ENCODE measurements at regions not wholly inside any gene's neighbourhood (a gene's known extent, or its start where the extent isn't known, plus 50 kb on each side); places are given as distances from the start of the nearest gene placed in this dataset.

- no peak for DNase-seq
- Histone ChIP-seq H2AK5ac (ENCODE audit: low read length) (no peak overlapping the region), H3K27me3 (ENCODE audit: insufficient read depth, low read length) (no peaks in the 10 kb centered on the region), H3K36me3 (ENCODE audit: control insufficient read depth in 1 of 2, insufficient read depth in 2 of 2, low read length in 2 of 2) (no peaks in the 10 kb centered on the region), H3K9ac (ENCODE audit: low read length) (no peak overlapping the region), H3K9me3 (ENCODE audit: insufficient read depth, low read depth, low read length) (no peaks in the 10 kb centered on the region), H3K27ac (ENCODE audit: low read depth, low read length) (no peak overlapping the region), H3K4me2 (ENCODE audit: low read length) (no peak overlapping the region), H3K79me2 (ENCODE audit: control insufficient read depth, insufficient read depth, low read length, poor library complexity) (no peaks in the 10 kb centered on the region), H4K91ac (ENCODE audit: low read depth, low read length) (no peak overlapping the region), H3K14ac (ENCODE audit: low read length) (no peak overlapping the region), H4K8ac (ENCODE audit: low read depth, low read length) (no peak overlapping the region), H3K4ac (ENCODE audit: low read depth, low read length) (no peak overlapping the region), H2BK5ac (ENCODE audit: low read depth, low read length, poor library complexity) (no peak overlapping the region), H2AFZ (ENCODE audit: insufficient read depth, low read length, poor library complexity) (no peak overlapping the region), H3K4me1 (ENCODE audit: control insufficient read depth in 1 of 2, insufficient read depth in 2 of 2, low read length in 2 of 2) (no peaks in the 10 kb centered on the region), H2BK120ac (ENCODE audit: insufficient read depth, low read length, poor library complexity) (no peak overlapping the region), H3K18ac (ENCODE audit: low read length) (no peak overlapping the region), H2BK12ac (ENCODE audit: low read length) (no peak overlapping the region), H3K23ac (ENCODE audit: low read length) (no peak overlapping the region), H3K4me3 (ENCODE audit: low read depth, low read length) (no peak overlapping the region), H3K79me1 (ENCODE audit: low read length) (no peaks in the 10 kb centered on the region), H4K12ac (ENCODE audit: low read depth, low read length) (no peak overlapping the region)
- no CpG with 5 or more reads among the region's 3 CpGs for WGBS (ENCODE audit: extremely low coverage, insufficient coverage, insufficient read length)
These were observed 248.4 kb downstream of the ASCL1 start for GRCh38 chr12:103205906-103206305.

GRCh38 chr12:103207936-103208335, 250.5 kb downstream of the ASCL1 start:
- no peak for DNase-seq
- Histone ChIP-seq H3K23ac (ENCODE audit: low read length) (no peak overlapping the region), H3K4ac (ENCODE audit: low read depth, low read length) (no peak overlapping the region), H3K79me1 (ENCODE audit: low read length) (no peaks in the 10 kb centered on the region), H2BK5ac (ENCODE audit: low read depth, low read length, poor library complexity) (no peak overlapping the region), H3K4me3 (ENCODE audit: low read depth, low read length) (no peak overlapping the region), H3K4me2 (ENCODE audit: low read length) (no peak overlapping the region), H2AK5ac (ENCODE audit: low read length) (no peak overlapping the region), H3K27me3 (ENCODE audit: insufficient read depth, low read length) (no peaks in the 10 kb centered on the region), H3K79me2 (ENCODE audit: control insufficient read depth, insufficient read depth, low read length, poor library complexity) (no peaks in the 10 kb centered on the region), H3K9ac (ENCODE audit: low read length) (no peak overlapping the region), H3K9me3 (ENCODE audit: insufficient read depth, low read depth, low read length) (no peaks in the 10 kb centered on the region), H4K8ac (ENCODE audit: low read depth, low read length) (no peak overlapping the region), H3K4me1 (ENCODE audit: control insufficient read depth in 1 of 2, insufficient read depth in 2 of 2, low read length in 2 of 2) (no peaks in the 10 kb centered on the region), H3K14ac (ENCODE audit: low read length) (no peak overlapping the region), H2BK120ac (ENCODE audit: insufficient read depth, low read length, poor library complexity) (no peak overlapping the region), H4K12ac (ENCODE audit: low read depth, low read length) (no peak overlapping the region), H3K18ac (ENCODE audit: low read length) (no peak overlapping the region), H4K91ac (ENCODE audit: low read depth, low read length) (no peak overlapping the region), H2BK12ac (ENCODE audit: low read length) (no peak overlapping the region), H3K36me3 (ENCODE audit: control insufficient read depth in 1 of 2, insufficient read depth in 2 of 2, low read length in 2 of 2) (no peaks in the 10 kb centered on the region), H2AFZ (ENCODE audit: insufficient read depth, low read length, poor library complexity) (no peak overlapping the region), H3K27ac (ENCODE audit: low read depth, low read length) (no peak overlapping the region)
- WGBS (ENCODE audit: extremely low coverage, insufficient coverage, insufficient read length), result no CpG with 5 or more reads among the region's 6 CpGs

GRCh38 chr12:103241184-103241583, 254.6 kb downstream of the C12orf42 start:
- no CpG with 5 or more reads among the region's 2 CpGs for WGBS (ENCODE audit: extremely low coverage, insufficient coverage, insufficient read length)
- Histone ChIP-seq H3K4me3 (ENCODE audit: low read depth, low read length) (no peak overlapping the region), H2BK5ac (ENCODE audit: low read depth, low read length, poor library complexity) (no peak overlapping the region), H3K4me1 (ENCODE audit: control insufficient read depth in 1 of 2, insufficient read depth in 2 of 2, low read length in 2 of 2) (no peaks in the 10 kb centered on the region), H4K91ac (ENCODE audit: low read depth, low read length) (no peak overlapping the region), H3K79me2 (ENCODE audit: control insufficient read depth, insufficient read depth, low read length, poor library complexity) (no peaks in the 10 kb centered on the region), H2BK120ac (ENCODE audit: insufficient read depth, low read length, poor library complexity) (no peak overlapping the region), H3K18ac (ENCODE audit: low read length) (no peak overlapping the region), H3K36me3 (ENCODE audit: control insufficient read depth in 1 of 2, insufficient read depth in 2 of 2, low read length in 2 of 2) (no peaks in the 10 kb centered on the region), H3K27ac (ENCODE audit: low read depth, low read length) (no peak overlapping the region), H4K12ac (ENCODE audit: low read depth, low read length) (no peak overlapping the region), H3K23ac (ENCODE audit: low read length) (no peak overlapping the region), H2AFZ (ENCODE audit: insufficient read depth, low read length, poor library complexity) (no peak overlapping the region), H3K4me2 (ENCODE audit: low read length) (no peak overlapping the region), H2AK5ac (ENCODE audit: low read length) (no peak overlapping the region), H3K9ac (ENCODE audit: low read length) (no peak overlapping the region), H3K14ac (ENCODE audit: low read length) (no peak overlapping the region), H4K8ac (ENCODE audit: low read depth, low read length) (no peak overlapping the region), H2BK12ac (ENCODE audit: low read length) (no peak overlapping the region), H3K9me3 (ENCODE audit: insufficient read depth, low read depth, low read length) (no peaks in the 10 kb centered on the region), H3K27me3 (ENCODE audit: insufficient read depth, low read length) (no peaks in the 10 kb centered on the region), H3K4ac (ENCODE audit: low read depth, low read length) (no peak overlapping the region), H3K79me1 (ENCODE audit: low read length) (no peaks in the 10 kb centered on the region)
- no peak for DNase-seq

- H4K91ac ChIP-seq (ENCODE audit: low read depth, low read length), result no peak overlapping the region
- H3K4me2 ChIP-seq (ENCODE audit: low read length), result no peak overlapping the region
- H3K23ac ChIP-seq (ENCODE audit: low read length), result no peak overlapping the region
- no peak overlapping the region for H3K9ac ChIP-seq (ENCODE audit: low read length)
- H3K27ac ChIP-seq (ENCODE audit: low read depth, low read length), result no peak overlapping the region
- H3K18ac ChIP-seq (ENCODE audit: low read length), result no peak overlapping the region
- no peak overlapping the region for H4K8ac ChIP-seq (ENCODE audit: low read depth, low read length)
- H3K36me3 ChIP-seq (ENCODE audit: control insufficient read depth in 1 of 2, insufficient read depth in 2 of 2, low read length in 2 of 2), result no peaks in the 10 kb centered on the region
- no peaks in the 10 kb centered on the region for H3K9me3 ChIP-seq (ENCODE audit: insufficient read depth, low read depth, low read length)
- DNase-seq, result no peak
- no peaks in the 10 kb centered on the region for H3K79me2 ChIP-seq (ENCODE audit: control insufficient read depth, insufficient read depth, low read length, poor library complexity)
- no peak overlapping the region for H3K4ac ChIP-seq (ENCODE audit: low read depth, low read length)
- no peaks in the 10 kb centered on the region for H3K4me1 ChIP-seq (ENCODE audit: control insufficient read depth in 1 of 2, insufficient read depth in 2 of 2, low read length in 2 of 2)
- H4K12ac ChIP-seq (ENCODE audit: low read depth, low read length), result no peak overlapping the region
- no peak overlapping the region for H2AK5ac ChIP-seq (ENCODE audit: low read length)
- no peaks in the 10 kb centered on the region for H3K79me1 ChIP-seq (ENCODE audit: low read length)
- H2BK5ac ChIP-seq (ENCODE audit: low read depth, low read length, poor library complexity), result no peak overlapping the region
- no peak overlapping the region for H2BK120ac ChIP-seq (ENCODE audit: insufficient read depth, low read length, poor library complexity)
- no peaks in the 10 kb centered on the region for H3K27me3 ChIP-seq (ENCODE audit: insufficient read depth, low read length)
- no peak overlapping the region for H2AFZ ChIP-seq (ENCODE audit: insufficient read depth, low read length, poor library complexity)
- no peak overlapping the region for H3K4me3 ChIP-seq (ENCODE audit: low read depth, low read length)
- no peak overlapping the region for H2BK12ac ChIP-seq (ENCODE audit: low read length)
- no peak overlapping the region for H3K14ac ChIP-seq (ENCODE audit: low read length)
These were observed 251.2 kb downstream of the C12orf42 start for GRCh38 chr12:103244596-103244995.

- Histone ChIP-seq H3K4me1 (ENCODE audit: control insufficient read depth in 1 of 2, insufficient read depth in 2 of 2, low read length in 2 of 2) (no peaks in the 10 kb centered on the region), H3K36me3 (ENCODE audit: control insufficient read depth in 1 of 2, insufficient read depth in 2 of 2, low read length in 2 of 2) (no peaks in the 10 kb centered on the region), H3K79me1 (ENCODE audit: low read length) (no peaks in the 10 kb centered on the region), H2BK120ac (ENCODE audit: insufficient read depth, low read length, poor library complexity) (no peak overlapping the region), H3K4me3 (ENCODE audit: low read depth, low read length) (no peak overlapping the region), H2BK12ac (ENCODE audit: low read length) (no peak overlapping the region), H2AFZ (ENCODE audit: insufficient read depth, low read length, poor library complexity) (no peak overlapping the region), H3K9ac (ENCODE audit: low read length) (no peak overlapping the region), H3K4ac (ENCODE audit: low read depth, low read length) (no peak overlapping the region), H4K8ac (ENCODE audit: low read depth, low read length) (no peak overlapping the region), H4K91ac (ENCODE audit: low read depth, low read length) (no peak overlapping the region), H3K27me3 (ENCODE audit: insufficient read depth, low read length) (no peaks in the 10 kb centered on the region), H3K27ac (ENCODE audit: low read depth, low read length) (no peak overlapping the region), H3K4me2 (ENCODE audit: low read length) (no peak overlapping the region), H3K23ac (ENCODE audit: low read length) (no peak overlapping the region), H2AK5ac (ENCODE audit: low read length) (no peak overlapping the region), H3K18ac (ENCODE audit: low read length) (no peak overlapping the region), H2BK5ac (ENCODE audit: low read depth, low read length, poor library complexity) (no peak overlapping the region), H4K12ac (ENCODE audit: low read depth, low read length) (no peak overlapping the region), H3K9me3 (ENCODE audit: insufficient read depth, low read depth, low read length) (no peaks in the 10 kb centered on the region), H3K79me2 (ENCODE audit: control insufficient read depth, insufficient read depth, low read length, poor library complexity) (no peaks in the 10 kb centered on the region), H3K14ac (ENCODE audit: low read length) (no peak overlapping the region)
- no peak for DNase-seq
These were observed 248.2 kb downstream of the C12orf42 start for GRCh38 chr12:103247531-103247930.

Data from trophoblast cell (in vitro differentiated cells and primary cell).